ENCODE measurements at regions not wholly inside any gene's neighbourhood (a gene's known extent, or its start where the extent isn't known, plus 50 kb on each side); places are given as distances from the start of the nearest gene placed in this dataset.

DNA sequence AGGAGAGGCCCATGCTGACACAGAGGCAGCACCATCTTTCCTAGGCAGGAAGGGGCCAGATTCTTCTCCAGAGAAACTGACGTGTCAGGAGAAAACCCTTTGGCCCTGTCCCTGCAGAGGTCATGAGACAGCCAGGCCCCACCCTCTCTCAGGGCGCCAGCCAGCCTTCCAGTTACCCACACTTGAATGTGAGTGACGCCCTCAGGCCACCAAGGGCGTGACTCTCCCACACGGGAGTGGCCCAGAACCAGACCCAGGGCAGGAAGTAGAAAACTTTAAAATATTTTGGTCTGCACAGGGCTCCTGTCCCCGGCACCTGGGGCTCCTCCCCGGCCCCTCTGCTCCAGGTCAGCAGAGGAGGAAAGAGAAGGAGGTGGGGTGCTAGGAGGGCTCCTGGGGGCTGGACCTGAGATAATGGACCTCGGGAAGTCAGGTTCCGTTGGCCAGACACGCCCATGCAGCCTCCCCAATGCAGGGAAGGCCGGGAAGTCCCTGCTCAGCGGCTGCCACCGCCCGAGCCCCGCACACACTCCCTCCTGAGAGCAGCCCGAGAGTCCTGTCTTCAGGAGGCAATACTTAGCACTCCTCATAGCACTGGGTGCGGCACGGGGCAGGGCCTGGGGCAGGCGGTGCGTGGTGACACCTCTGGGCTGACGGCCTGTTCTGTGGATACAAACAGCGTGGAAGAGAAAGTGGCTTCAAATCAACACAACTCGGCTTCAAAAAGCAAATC lies 67.0 kb upstream of the CFAP46 start:
- POLR2A ChIA-PET, result no interaction called here
- Mint-ChIP-seq H3K4me1 (ENCODE audit: low read depth) (no peaks in the 10 kb centered on the region), H3K27me3 (peaks cover 2% of the 10 kb centered on the region), H3K27ac (no peak overlapping the region), H3K36me3 (ENCODE audit: low read depth) (no peaks in the 10 kb centered on the region), H3K9me3 (no peaks in the 10 kb centered on the region), H3K4me3 (no peak overlapping the region)
- no peak for ATAC-seq
- CTCF ChIA-PET, result no interaction called here
- DNase-seq, result no peak
- intact Hi-C loops (cut with micrococcal nuclease), result no loop called here
- TF ChIP-seq, protein P1, sequence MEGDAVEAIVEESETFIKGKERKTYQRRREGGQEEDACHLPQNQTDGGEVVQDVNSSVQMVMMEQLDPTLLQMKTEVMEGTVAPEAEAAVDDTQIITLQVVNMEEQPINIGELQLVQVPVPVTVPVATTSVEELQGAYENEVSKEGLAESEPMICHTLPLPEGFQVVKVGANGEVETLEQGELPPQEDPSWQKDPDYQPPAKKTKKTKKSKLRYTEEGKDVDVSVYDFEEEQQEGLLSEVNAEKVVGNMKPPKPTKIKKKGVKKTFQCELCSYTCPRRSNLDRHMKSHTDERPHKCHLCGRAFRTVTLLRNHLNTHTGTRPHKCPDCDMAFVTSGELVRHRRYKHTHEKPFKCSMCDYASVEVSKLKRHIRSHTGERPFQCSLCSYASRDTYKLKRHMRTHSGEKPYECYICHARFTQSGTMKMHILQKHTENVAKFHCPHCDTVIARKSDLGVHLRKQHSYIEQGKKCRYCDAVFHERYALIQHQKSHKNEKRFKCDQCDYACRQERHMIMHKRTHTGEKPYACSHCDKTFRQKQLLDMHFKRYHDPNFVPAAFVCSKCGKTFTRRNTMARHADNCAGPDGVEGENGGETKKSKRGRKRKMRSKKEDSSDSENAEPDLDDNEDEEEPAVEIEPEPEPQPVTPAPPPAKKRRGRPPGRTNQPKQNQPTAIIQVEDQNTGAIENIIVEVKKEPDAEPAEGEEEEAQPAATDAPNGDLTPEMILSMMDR (IDR thresholded peaks at IDR 0.05), result no peak

DNA sequence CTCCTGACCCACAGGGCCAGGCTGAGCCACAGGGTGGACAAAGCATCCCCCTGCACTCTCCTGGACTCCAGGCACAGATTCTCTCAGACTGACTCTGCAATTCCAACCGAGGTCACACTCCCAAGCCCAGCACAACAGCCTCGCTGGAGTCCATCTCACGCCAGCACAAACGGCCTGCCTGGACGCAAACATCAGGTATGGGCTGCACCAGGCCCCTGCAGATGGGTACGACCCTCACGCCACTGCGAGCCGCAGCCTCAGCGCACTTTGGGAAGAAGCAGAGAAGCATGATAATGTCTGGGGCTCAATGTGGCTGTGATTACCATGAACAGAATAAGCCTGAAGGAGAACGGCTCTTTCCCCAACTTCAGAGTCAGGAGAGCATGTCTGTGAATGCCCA lies 66.4 kb upstream of the CFAP46 start:
- Mint-ChIP-seq H3K4me3 (no peak overlapping the region), H3K9me3 (no peaks in the 10 kb centered on the region), H3K27me3 (peaks cover 2% of the 10 kb centered on the region), H3K4me1 (ENCODE audit: low read depth) (no peaks in the 10 kb centered on the region), H3K27ac (no peak overlapping the region), H3K36me3 (ENCODE audit: low read depth) (no peaks in the 10 kb centered on the region)
- CTCF ChIA-PET, result no interaction called here
- POLR2A ChIA-PET, result no interaction called here
- TF ChIP-seq, protein P1 (IDR thresholded peaks at IDR 0.05), result no peak
- DNase-seq (no peak), ATAC-seq (no peak)
- intact Hi-C loops (cut with micrococcal nuclease), result no loop called here

DNA sequence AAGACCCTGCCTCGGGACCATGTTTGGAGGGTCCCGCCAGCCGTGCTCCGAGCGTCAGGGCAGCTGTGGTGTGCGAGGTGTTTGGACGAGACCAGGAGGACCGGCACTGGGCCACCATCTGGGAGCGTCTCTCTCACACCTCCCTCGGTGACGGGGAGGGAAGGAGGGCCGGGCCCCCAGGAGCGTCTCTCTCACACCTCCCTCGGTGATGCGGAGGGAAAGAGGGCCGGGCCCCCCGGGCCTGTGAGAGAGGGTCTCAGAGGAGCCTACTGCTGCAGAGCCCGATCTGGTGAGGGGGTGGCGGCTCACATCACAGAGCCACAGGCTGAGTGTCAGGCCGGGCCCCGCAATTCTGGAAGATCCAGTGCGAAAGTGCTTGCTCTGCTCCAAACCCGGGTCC lies 65.8 kb upstream of the CFAP46 start:
- H3K36me3 Mint-ChIP-seq (ENCODE audit: low read depth), result no peaks in the 10 kb centered on the region
- POLR2A ChIA-PET, result no interaction called here
- H3K4me3 Mint-ChIP-seq, result no peak overlapping the region
- CTCF ChIA-PET, result no interaction called here
- intact Hi-C loops (cut with micrococcal nuclease), result no loop called here
- H3K27ac Mint-ChIP-seq, result no peak overlapping the region
- TF ChIP-seq, protein P1 (IDR thresholded peaks at IDR 0.05), result no peak
- ATAC-seq (no peak), DNase-seq (no peak)
- H3K9me3 Mint-ChIP-seq, result no peaks in the 10 kb centered on the region
- H3K4me1 Mint-ChIP-seq (ENCODE audit: low read depth), result no peaks in the 10 kb centered on the region
- no peaks in the 10 kb centered on the region for H3K27me3 Mint-ChIP-seq

DNA sequence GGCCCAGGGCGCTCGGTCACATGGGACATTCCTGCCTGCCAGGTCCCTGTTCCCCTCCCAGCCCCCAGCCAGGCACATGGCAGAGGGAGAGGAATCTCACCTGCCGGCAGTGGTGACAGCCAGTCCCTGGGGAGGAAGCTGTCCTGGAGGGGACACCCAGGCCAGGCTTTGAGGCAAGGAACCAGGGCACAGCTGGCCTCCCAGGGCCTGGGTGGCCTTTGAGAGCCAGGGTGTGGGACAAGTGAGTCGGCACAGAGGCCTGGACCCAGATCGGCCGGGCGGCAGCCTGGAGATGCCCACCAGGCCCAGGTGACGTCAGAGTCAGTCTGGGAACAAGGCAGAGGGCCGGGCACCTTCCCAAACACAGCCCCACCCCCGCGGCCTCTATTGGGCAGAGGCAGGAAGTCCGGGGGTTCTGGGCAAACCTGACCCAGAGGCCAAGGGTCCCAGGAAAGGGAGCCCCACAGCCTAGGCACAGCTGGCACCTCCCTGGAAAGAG lies 65.0 kb upstream of the CFAP46 start:
- POLR2A ChIA-PET, result interaction anchor here (0.9 kb wide), 1 partner anchor 69 kb away, joined by 3 read pairs; no protein-coding TSS in a partner anchor
- H3K27ac Mint-ChIP-seq, result no peak overlapping the region
- DNase-seq (no peak), ATAC-seq (no peak)
- H3K4me3 Mint-ChIP-seq, result no peak overlapping the region
- no peaks in the 10 kb centered on the region for H3K4me1 Mint-ChIP-seq (ENCODE audit: low read depth)
- H3K9me3 Mint-ChIP-seq, result no peaks in the 10 kb centered on the region
- intact Hi-C loops (cut with micrococcal nuclease), result no loop called here
- TF ChIP-seq, protein P1 (IDR thresholded peaks at IDR 0.05), result no peak
- H3K36me3 Mint-ChIP-seq (ENCODE audit: low read depth), result no peaks in the 10 kb centered on the region
- peaks cover 2% of the 10 kb centered on the region for H3K27me3 Mint-ChIP-seq
- CTCF ChIA-PET, result no interaction called here

DNA sequence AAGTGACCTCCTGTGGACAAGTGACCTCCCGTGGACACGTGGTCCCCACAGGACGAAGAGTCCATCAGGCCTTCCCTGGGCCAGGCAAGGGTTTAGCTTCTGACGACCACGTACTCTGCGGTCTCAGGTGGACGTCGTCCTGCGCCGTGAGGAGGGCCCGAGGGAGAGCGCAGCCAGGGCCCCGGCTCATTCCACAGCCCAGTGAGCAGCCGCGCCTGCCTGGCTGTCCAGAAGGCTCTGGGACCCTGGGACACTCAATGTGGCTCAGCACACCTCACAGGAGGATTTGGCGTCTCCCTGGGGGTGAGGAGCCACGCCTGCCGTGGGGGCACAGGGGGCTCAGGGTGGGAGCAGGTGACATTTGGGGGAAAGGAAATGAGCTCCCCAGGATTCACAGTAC lies 64.4 kb upstream of the CFAP46 start:
- H3K36me3 Mint-ChIP-seq (ENCODE audit: low read depth), result no peaks in the 10 kb centered on the region
- TF ChIP-seq, protein P1 (IDR thresholded peaks at IDR 0.05), result no peak
- ChIA-PET POLR2A (interaction anchor here (0.9 kb wide), 1 partner anchor 69 kb away, joined by 3 read pairs; no protein-coding TSS in a partner anchor), CTCF (no interaction called here)
- no peak overlapping the region for H3K27ac Mint-ChIP-seq
- no peak for DNase-seq
- intact Hi-C loops (cut with micrococcal nuclease), result no loop called here
- no peaks in the 10 kb centered on the region for H3K4me1 Mint-ChIP-seq (ENCODE audit: low read depth)
- H3K4me3 Mint-ChIP-seq, result no peak overlapping the region
- H3K27me3 Mint-ChIP-seq, result peaks cover 3% of the 10 kb centered on the region
- no peak for ATAC-seq
- no peaks in the 10 kb centered on the region for H3K9me3 Mint-ChIP-seq
